T-helper 2 cell treated with Interferon-gamma antibody and Interleukin-4, amounts not matched to agents 5 μg/mL and 100 μg/mL, for 36 hours (primary cell): ENCODE measurements at regions not wholly inside any gene's neighbourhood (a gene's known extent, or its start where the extent isn't known, plus 50 kb on each side); places are given as distances from the start of the nearest gene placed in this dataset.

Experiments used
- DNase-seq: peaks from one replicate; pipeline ENCODE4 v3.0.0; 2021; ENCODE audit warnings: low spot score
- H3K27ac Mint-ChIP-seq: one replicate; pipeline ENCODE4 v1.8.0; 2021; ENCODE audit warnings: mild to moderate bottlenecking, mixed read lengths
- H3K27me3 Mint-ChIP-seq: one replicate; pipeline ENCODE4 v1.8.0; 2021; ENCODE audit warnings: low read depth, mixed read lengths
- H3K36me3 Mint-ChIP-seq: one replicate; pipeline ENCODE4 v1.8.0; 2021; ENCODE audit warnings: low read depth, mixed read lengths
- H3K4me1 Mint-ChIP-seq: one replicate; pipeline ENCODE4 v1.8.0; 2021; ENCODE audit warnings: low read depth, mixed read lengths
- H3K4me3 Mint-ChIP-seq: one replicate; pipeline ENCODE4 v1.8.0; 2022; ENCODE audit warnings: mild to moderate bottlenecking, moderate library complexity, mixed read lengths
- H3K9me3 Mint-ChIP-seq: one replicate; pipeline ENCODE4 v1.8.0; 2021; ENCODE audit warnings: mixed read lengths

DNA sequence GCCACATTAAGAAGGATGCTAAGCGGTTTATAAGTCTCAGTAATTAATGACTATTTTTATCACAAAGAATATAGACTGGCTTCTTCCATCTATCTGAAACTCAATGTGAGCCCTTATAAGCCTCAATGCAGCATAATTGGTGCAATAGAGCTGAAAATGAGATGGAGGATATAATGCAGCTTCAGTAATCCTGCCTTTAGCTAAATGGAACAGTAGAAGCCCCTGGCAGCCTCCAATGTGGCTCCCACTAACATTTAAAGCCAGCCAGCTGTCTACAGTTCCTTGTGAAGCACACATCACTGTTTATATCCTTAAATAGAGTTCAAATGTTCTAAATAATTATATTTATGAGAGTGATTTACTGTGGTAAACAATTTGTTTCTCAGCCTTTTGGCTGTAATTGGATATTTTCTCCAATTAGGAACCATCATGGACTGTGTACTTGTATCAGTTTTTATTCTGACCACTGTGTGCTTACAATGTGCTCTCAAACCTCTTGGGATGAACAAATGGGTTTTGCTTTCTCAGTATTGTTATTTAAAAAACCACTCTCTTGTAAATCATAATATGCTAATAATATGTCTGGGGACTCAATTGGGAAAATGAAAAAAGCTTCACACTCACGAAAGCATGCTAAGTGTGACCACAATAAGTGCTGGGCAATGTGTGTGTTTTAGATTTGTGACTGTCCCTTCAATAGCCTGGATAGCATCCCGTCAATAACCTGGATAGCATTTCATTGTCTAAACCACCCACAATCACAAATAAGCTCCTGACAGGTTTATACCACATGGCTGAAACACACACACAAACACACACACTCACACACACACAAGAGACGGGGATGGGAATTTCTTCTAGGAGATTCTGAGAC is 366.6 kb downstream of the GBE1 start:
- DNase-seq, result no peak
- Mint-ChIP-seq H3K36me3 (no peaks in the 10 kb centered on the region), H3K27me3 (no peaks in the 10 kb centered on the region), H3K4me3 (no peak overlapping the region), H3K4me1 (no peaks in the 10 kb centered on the region), H3K27ac (no peak overlapping the region), H3K9me3 (no peaks in the 10 kb centered on the region)

DNA sequence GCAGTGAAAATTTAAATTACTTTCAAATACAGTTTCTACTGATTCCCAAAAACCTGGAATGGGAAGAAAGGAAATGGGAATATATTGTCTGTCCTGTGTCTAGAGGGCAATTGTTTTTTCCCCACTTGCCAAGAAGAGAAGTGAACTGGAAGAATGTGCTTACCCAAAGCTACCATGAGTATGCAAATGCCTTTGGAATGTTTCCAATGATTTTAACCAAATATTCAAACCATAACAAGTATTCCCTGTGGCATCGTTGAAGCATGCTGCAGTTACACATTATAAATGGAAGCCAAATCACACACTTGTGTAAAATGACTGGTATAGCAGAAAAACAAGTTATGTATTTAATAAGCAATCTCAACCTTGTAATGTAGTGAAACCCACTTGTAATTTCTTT is 368.2 kb downstream of the GBE1 start:
- DNase-seq, result no peak
- no peak overlapping the region for H3K27ac Mint-ChIP-seq
- no peak overlapping the region for H3K4me3 Mint-ChIP-seq
- H3K4me1 Mint-ChIP-seq, result no peaks in the 10 kb centered on the region
- no peaks in the 10 kb centered on the region for H3K9me3 Mint-ChIP-seq
- no peaks in the 10 kb centered on the region for H3K27me3 Mint-ChIP-seq
- H3K36me3 Mint-ChIP-seq, result no peaks in the 10 kb centered on the region

GRCh38 chr3:81390796-81391195 is 370.6 kb downstream of the GBE1 start:
- no peak overlapping the region for H3K27ac Mint-ChIP-seq
- DNase-seq, result no peak
- H3K27me3 Mint-ChIP-seq, result no peaks in the 10 kb centered on the region
- H3K4me1 Mint-ChIP-seq, result no peaks in the 10 kb centered on the region
- no peaks in the 10 kb centered on the region for H3K9me3 Mint-ChIP-seq
- H3K36me3 Mint-ChIP-seq, result no peaks in the 10 kb centered on the region
- H3K4me3 Mint-ChIP-seq, result no peak overlapping the region

DNA sequence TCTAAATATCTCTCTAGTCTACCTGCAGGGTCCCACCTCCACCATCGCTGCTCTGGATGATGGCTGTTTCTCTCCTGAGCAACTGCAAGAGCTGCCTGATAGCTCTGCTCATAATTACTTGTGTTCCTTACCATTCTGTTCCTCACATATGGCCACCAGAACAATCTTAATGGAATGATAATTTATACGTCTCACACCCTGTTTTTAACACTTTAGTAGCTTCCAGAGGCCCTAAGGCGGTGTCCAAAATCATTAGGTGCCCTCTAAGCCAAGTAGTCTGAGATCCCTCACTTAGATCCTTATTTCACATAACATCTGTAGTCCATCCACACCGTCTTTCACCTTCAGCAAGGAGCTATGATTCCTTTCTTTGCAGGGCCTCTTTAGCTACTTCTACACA is 373.3 kb downstream of the GBE1 start:
- Mint-ChIP-seq H3K4me1 (no peaks in the 10 kb centered on the region), H3K27me3 (no peaks in the 10 kb centered on the region), H3K4me3 (no peak overlapping the region), H3K9me3 (no peaks in the 10 kb centered on the region), H3K27ac (no peak overlapping the region), H3K36me3 (no peaks in the 10 kb centered on the region)
- DNase-seq, result no peak

DNA sequence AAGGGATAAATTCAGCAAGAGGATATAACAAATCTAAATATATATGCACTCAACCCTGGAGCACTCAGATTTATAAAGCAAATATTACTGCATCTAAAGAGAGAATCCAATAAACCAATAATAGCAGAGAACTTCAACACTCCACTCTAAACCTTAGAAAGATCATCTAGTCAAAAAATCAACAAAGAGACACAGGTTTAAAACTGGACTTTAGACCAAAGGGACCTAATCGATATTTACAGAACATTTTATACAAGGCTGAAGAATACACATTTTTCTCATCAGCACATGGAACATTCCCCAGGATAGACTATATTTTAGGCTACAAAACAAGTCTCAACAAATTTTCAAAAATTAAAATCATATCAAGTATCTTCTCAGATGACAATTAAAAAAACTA is 379.0 kb downstream of the GBE1 start:
- Mint-ChIP-seq H3K9me3 (peaks cover 3% of the 10 kb centered on the region), H3K27me3 (no peaks in the 10 kb centered on the region), H3K4me3 (no peak overlapping the region), H3K4me1 (no peaks in the 10 kb centered on the region), H3K27ac (no peak overlapping the region), H3K36me3 (no peaks in the 10 kb centered on the region)
- DNase-seq, result no peak

DNA sequence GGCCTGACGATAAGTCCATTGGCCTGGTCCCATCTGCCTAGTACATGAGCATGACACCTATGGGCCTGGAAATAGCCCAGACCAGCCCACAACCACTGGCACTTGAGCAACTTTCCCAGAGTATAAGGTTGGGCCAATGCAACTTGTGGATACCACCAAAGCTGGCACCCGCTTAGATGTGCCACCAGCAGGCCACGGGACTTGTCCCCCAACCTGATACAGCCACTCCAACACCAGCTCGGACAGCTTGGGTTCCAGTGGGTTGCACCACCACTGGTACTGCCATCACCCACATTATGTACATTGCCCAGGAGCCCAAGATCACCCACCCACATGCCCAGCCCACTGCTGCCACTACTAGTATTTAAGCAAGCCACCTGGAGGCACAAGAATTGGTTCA is 381.2 kb downstream of the GBE1 start:
- H3K27me3 Mint-ChIP-seq, result no peaks in the 10 kb centered on the region
- no peaks in the 10 kb centered on the region for H3K36me3 Mint-ChIP-seq
- H3K27ac Mint-ChIP-seq, result no peak overlapping the region
- no peak overlapping the region for H3K4me3 Mint-ChIP-seq
- no peak for DNase-seq
- no peaks in the 10 kb centered on the region for H3K4me1 Mint-ChIP-seq
- H3K9me3 Mint-ChIP-seq, result peaks cover 10% of the 10 kb centered on the region

- H3K4me1 Mint-ChIP-seq, result no peaks in the 10 kb centered on the region
- no peak for DNase-seq
- H3K27ac Mint-ChIP-seq, result no peak overlapping the region
- peaks cover 15% of the 10 kb centered on the region for H3K9me3 Mint-ChIP-seq
- H3K27me3 Mint-ChIP-seq, result no peaks in the 10 kb centered on the region
- no peaks in the 10 kb centered on the region for H3K36me3 Mint-ChIP-seq
- no peak overlapping the region for H3K4me3 Mint-ChIP-seq
Measured at GRCh38 chr3:81378552-81379293, 382.7 kb downstream of the GBE1 start.

DNA sequence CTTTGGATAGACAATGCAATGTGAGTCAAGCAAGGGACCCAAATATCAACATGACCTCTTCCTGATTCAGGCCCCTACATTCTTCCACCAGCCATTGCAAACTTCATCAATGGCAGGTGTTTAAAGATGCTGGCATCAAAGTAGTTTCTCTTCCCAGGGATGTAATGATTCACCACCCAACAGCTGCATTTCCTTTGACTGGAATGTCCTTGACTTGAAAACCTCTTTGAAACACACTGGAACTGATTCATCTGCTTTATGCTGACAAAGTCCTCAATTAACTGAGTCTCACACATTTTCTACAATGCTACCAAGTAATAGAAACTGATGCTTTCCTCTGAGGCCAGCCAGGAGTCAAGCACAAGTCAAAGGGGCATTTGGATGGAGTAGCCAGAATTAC is 385.5 kb downstream of the GBE1 start:
- Mint-ChIP-seq H3K9me3 (peaks cover 15% of the 10 kb centered on the region), H3K4me1 (no peaks in the 10 kb centered on the region), H3K36me3 (no peaks in the 10 kb centered on the region), H3K4me3 (no peak overlapping the region), H3K27ac (no peak overlapping the region), H3K27me3 (no peaks in the 10 kb centered on the region)
- no peak for DNase-seq

DNA sequence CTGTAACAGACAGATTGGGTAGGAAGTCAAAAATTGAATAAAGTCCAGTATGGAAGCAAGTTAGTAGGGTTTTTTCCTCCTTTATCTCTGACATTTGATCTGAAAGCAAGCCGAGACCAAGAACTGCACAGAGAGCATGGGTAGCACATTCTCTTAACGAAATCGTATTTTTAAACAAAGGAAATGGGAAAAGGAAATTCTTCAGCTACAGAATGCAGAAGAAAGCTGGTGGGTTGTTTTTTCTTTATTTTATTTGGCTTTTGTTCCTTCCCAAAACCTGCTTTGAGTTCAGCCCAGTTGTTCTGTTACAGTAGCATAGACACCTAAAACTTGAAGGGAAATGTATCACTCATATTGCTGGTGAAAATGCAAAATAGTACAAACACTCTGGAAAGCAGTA is 397.0 kb downstream of the GBE1 start:
- Mint-ChIP-seq H3K36me3 (no peaks in the 10 kb centered on the region), H3K4me3 (no peak overlapping the region), H3K27ac (no peak overlapping the region), H3K4me1 (no peaks in the 10 kb centered on the region), H3K9me3 (no peaks in the 10 kb centered on the region), H3K27me3 (no peaks in the 10 kb centered on the region)
- no peak for DNase-seq

DNA sequence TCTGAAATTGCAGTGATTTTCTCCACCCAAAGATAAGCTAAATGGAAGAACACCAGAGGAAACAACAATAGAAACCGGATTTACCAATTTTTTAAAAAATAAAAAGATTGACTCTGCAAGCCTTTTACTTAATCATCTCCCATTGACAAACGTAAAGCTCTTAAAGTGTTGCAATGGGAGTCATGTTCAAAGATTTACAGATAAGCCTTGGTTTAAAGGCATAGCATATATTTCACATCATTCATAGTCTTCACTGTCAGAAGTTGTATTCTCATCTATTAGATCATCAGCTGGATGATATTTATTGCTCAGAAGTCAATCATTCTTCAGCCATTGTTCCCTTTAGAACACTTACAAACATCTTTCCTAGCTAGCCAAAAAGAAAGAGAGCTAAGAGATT is 397.6 kb downstream of the GBE1 start:
- H3K27me3 Mint-ChIP-seq, result no peaks in the 10 kb centered on the region
- H3K27ac Mint-ChIP-seq, result no peak overlapping the region
- no peak overlapping the region for H3K4me3 Mint-ChIP-seq
- no peaks in the 10 kb centered on the region for H3K9me3 Mint-ChIP-seq
- no peaks in the 10 kb centered on the region for H3K4me1 Mint-ChIP-seq
- DNase-seq, result no peak
- no peaks in the 10 kb centered on the region for H3K36me3 Mint-ChIP-seq

DNA sequence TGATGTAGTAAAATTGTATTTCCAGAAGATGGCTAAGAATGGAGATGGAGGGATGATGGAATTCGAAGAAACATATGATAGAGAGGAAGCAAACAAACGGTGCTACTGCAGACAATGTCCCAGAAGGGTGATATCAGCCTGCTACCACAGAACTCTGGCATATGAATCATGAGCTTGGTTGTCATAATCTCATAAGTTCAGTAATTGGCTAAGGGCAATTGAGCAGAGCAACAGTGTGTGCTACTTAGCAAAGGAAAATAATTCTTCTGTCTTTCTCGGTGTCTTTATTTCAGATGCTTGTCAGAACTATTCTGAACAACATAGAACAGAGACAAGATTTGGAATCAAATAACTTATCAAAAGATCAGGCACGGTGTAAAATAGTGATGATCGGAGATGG is 407.3 kb downstream of the GBE1 start:
- Mint-ChIP-seq H3K9me3 (peaks cover 3% of the 10 kb centered on the region), H3K4me3 (no peak overlapping the region), H3K4me1 (no peaks in the 10 kb centered on the region), H3K27me3 (no peaks in the 10 kb centered on the region), H3K27ac (no peak overlapping the region), H3K36me3 (no peaks in the 10 kb centered on the region)
- no peak for DNase-seq

- no peaks in the 10 kb centered on the region for H3K36me3 Mint-ChIP-seq
- H3K27me3 Mint-ChIP-seq, result no peaks in the 10 kb centered on the region
- H3K9me3 Mint-ChIP-seq, result peaks cover 3% of the 10 kb centered on the region
- no peak for DNase-seq
- no peak overlapping the region for H3K4me3 Mint-ChIP-seq
- H3K27ac Mint-ChIP-seq, result no peak overlapping the region
- no peaks in the 10 kb centered on the region for H3K4me1 Mint-ChIP-seq
Measured at GRCh38 chr3:81352867-81353266, 408.6 kb downstream of the GBE1 start.

DNA sequence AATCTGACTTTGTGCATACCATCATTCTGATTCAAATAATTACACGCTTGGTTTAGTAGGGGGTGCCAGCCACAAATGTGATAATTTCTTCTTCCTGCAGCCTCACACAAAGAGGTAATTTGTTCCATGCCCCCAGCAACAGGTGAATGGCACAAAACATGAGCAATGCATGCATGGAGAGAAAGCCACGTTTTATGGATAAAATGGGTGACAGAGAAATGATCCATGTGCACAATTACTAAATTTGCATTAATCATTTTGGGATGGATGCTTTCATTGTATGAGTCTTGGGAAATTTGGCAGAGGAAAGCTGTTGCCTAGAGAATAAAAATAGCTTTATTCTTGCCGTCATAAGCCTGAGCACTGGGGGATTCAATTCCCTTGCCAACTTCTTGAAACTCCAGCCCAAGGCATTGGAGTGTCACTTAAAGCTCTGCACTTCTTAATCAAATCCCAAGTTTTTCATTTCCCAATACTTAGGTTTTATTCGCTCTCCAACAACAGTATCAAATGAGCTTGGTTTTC is 411.6 kb downstream of the GBE1 start:
- DNase-seq, result no peak
- Mint-ChIP-seq H3K36me3 (no peaks in the 10 kb centered on the region), H3K27ac (no peak overlapping the region)

DNA sequence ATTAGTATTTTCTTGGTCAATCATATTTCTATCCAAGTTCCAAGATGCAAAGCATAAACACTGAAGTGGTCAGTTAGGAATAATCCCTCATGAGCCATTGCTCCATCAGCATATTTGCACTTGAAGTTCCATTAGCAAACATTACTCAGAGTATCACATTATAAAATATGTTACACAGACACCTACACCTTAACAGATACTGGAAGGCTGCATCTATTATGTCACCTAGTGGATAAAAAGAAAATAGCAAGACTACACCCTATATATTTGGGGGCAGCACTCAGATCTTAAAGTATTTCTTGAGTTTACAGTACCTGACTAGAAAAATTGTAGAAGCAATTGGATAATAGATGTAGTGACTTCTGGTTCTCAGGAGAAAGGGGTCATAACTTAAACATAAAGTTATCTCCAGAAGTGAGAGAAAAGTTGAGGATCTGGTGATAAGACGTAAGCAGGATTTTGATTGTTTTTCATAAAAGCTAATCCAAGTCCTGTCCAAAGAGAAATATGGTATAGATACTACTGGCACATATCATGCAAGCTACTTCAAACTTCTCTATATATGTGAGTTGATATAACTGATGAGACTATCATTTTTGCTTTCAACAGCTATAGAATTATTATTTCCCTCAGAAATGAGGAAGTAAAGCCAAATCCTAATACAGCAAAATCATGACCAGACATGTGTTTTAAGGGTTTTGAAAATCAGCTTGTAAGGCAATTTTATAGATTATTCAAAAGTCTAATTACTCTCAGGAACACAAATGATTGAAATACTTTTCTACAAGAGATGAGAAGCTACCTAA is 422.2 kb downstream of the GBE1 start:
- no peaks in the 10 kb centered on the region for H3K36me3 Mint-ChIP-seq
- no peak overlapping the region for H3K27ac Mint-ChIP-seq
- no peaks in the 10 kb centered on the region for H3K4me1 Mint-ChIP-seq
- no peak for DNase-seq
- no peaks in the 10 kb centered on the region for H3K27me3 Mint-ChIP-seq
- no peak overlapping the region for H3K4me3 Mint-ChIP-seq
- H3K9me3 Mint-ChIP-seq, result no peaks in the 10 kb centered on the region

More for the DNA sequence above, 411.6 kb downstream of the GBE1 start:
- H3K9me3 Mint-ChIP-seq, result no peaks in the 10 kb centered on the region
- H3K4me3 Mint-ChIP-seq, result no peak overlapping the region
- H3K4me1 Mint-ChIP-seq, result no peaks in the 10 kb centered on the region
- no peaks in the 10 kb centered on the region for H3K27me3 Mint-ChIP-seq
